K562 (cell line): ENCODE measurements at regions not wholly inside any gene's neighbourhood (a gene's known extent, or its start where the extent isn't known, plus 50 kb on each side); places are given as distances from the start of the nearest gene placed in this dataset.

Experiments
- ATAC-seq: fragments of 200-7000 bp; cut with Tn5 transposase; 3 replicates; pipeline ENCODE4 v1.9.1; 2020; ENCODE audit warnings: moderate library complexity
- BruUV-seq: library from RNA; stranded (reverse); fragments of 400-500 nt; replicated peaks from 2 replicates; lab custom pipeline; 2021; lab: Mats Ljungman, UMichigan
- CTCF ChIA-PET: fragments of 300-600 bp; formaldehyde crosslinking; extraction: SDS; loops from one replicate; lab custom pipeline; 2021; ENCODE audit warnings: low intra/inter-chr PET ratio; lab: Yijun Ruan, JAX
- POLR2A ChIA-PET: fragments of 300-600, 350-650 bp; sonication (Branson Sonifier 250); formaldehyde crosslinking; extraction: SDS; loops from one replicate; lab custom pipeline; 2021; ENCODE audit warnings: antibody characterized with exemption, inconsistent platforms; lab: Yijun Ruan, JAX
- DNase-seq, 4 experiments: peaks; one replicate each; pipeline versions ENCODE4 v3.0.0 to v3.0.0-alpha.2; 2011 to 2018; ENCODE audit warnings: low spot score in 3 of 4, mixed read lengths in 3 of 4; ENCODE audit errors: extremely low read depth in 1 of 4
- FAIRE-seq: peaks from 2 replicates; lab custom pipeline; 2011; peaks lifted over from hg19 to GRCh38; lab: Jason Lieb, UNC
- H2AFZ ChIP-seq: 2 replicates; pipeline ENCODE4 v1.6.0; 2011; ENCODE audit warnings: low read depth, low read length, control low read depth, inconsistent platforms
- H3K27ac ChIP-seq: fragments of 200-600 bp; 3 replicates; pipeline ENCODE4 v1.8.0; 2011; ENCODE audit warnings: low read depth, mild to moderate bottlenecking, control low read depth, inconsistent platforms, low read length, moderate library complexity, mixed read lengths; ENCODE audit errors: extremely low read depth
- H3K27me3 ChIP-seq, 2 experiments: fragments of 300-600 bp in 1 of 2; 2 replicates in 1 of 2; 3 replicates in 1 of 2; pipeline versions ENCODE4 v1.6.0 to v1.8.0; 2011; ENCODE audit warnings: inconsistent platforms in 2 of 2, low read length in 2 of 2, mild to moderate bottlenecking in 1 of 2, mixed read lengths in 1 of 2, moderate library complexity in 1 of 2; ENCODE audit not compliant: control insufficient read depth in 2 of 2, insufficient read depth in 2 of 2
- H3K36me3 ChIP-seq: fragments of 300-600 bp; 3 replicates; pipeline ENCODE4 v1.8.0; 2011; ENCODE audit warnings: mild to moderate bottlenecking, low read length, inconsistent platforms; ENCODE audit not compliant: control insufficient read depth, insufficient read depth
- H3K4me1 ChIP-seq, 2 experiments: fragments of 200-600 bp in 1 of 2; replicated peaks in 1 of 2; 2 replicates in 1 of 2; 3 replicates in 1 of 2; pipeline versions ENCODE4 v1.5.1 to v1.8.0; 2011; ENCODE audit warnings: inconsistent platforms in 2 of 2, low read length in 2 of 2, mild to moderate bottlenecking in 1 of 2, mixed read lengths in 1 of 2, moderate library complexity in 1 of 2; ENCODE audit not compliant: control insufficient read depth in 2 of 2, insufficient read depth in 2 of 2
- H3K4me2 ChIP-seq: 2 replicates; pipeline ENCODE4 v1.6.1; 2011; ENCODE audit warnings: low read length, control low read depth, inconsistent platforms, mixed read lengths; ENCODE audit not compliant: insufficient read depth
- H3K4me3 ChIP-seq: fragments of 200-600 bp; sonication (generic), shearing (Covaris generic); 2 replicates; pipeline ENCODE4 v1.5.1; 2016; ENCODE audit warnings: control low read depth, inconsistent platforms
- H3K79me2 ChIP-seq: fragments of 200-600 bp; 3 replicates; pipeline ENCODE4 v1.8.0; 2011; ENCODE audit warnings: low read length, inconsistent platforms; ENCODE audit not compliant: control insufficient read depth, insufficient read depth
- H3K9ac ChIP-seq, 2 experiments: 2 replicates each; pipeline versions ENCODE4 v1.6.0 to v1.6.1; 2011; ENCODE audit warnings: low read depth in 2 of 2, low read length in 2 of 2, control low read depth in 1 of 2, inconsistent platforms in 1 of 2, mild to moderate bottlenecking in 1 of 2, mixed read lengths in 1 of 2; ENCODE audit not compliant: insufficient read depth in 1 of 2
- H3K9me1 ChIP-seq: one replicate; pipeline ENCODE4 v1.6.0; 2011; ENCODE audit warnings: inconsistent platforms, mild to moderate bottlenecking, low read length, moderate library complexity; ENCODE audit not compliant: control insufficient read depth, insufficient read depth
- H3K9me3 ChIP-seq: replicated peaks from 2 replicates; pipeline ENCODE4 v1.5.1; 2011; ENCODE audit warnings: low read depth, low read length, inconsistent platforms; ENCODE audit not compliant: control insufficient read depth, insufficient read depth
- H4K20me1 ChIP-seq: replicated peaks from 2 replicates; pipeline ENCODE4 v1.6.1; 2011; ENCODE audit warnings: low read length, inconsistent platforms, mixed read lengths; ENCODE audit not compliant: control insufficient read depth, insufficient read depth
- CCAR2 ChIP-seq: fragments of 200-400 bp; formaldehyde crosslinking; IDR thresholded peaks from 2 replicates; pipeline ENCODE4 v1.6.1; 2017; ENCODE audit warnings: mild to moderate bottlenecking, low read depth, low read length
- CEBPZ ChIP-seq: fragments of 150-350 bp; IDR thresholded peaks from 2 replicates; pipeline ENCODE4 v1.6.1; 2014; ENCODE audit warnings: low read depth, mild to moderate bottlenecking, low read length, borderline replicate concordance
- COPS2 ChIP-seq: fragments of 450-650 bp; conservative IDR thresholded peaks from 2 replicates; pipeline ENCODE4 v1.6.1; 2016; ENCODE audit warnings: mild to moderate bottlenecking, moderate library complexity
- ELF4 ChIP-seq: fragments of 450-650 bp; formaldehyde crosslinking; IDR thresholded peaks from 2 replicates; pipeline ENCODE4 v1.4.0; 2022; ENCODE audit warnings: missing genetic modification characterization
- ETV5 ChIP-seq: sonication (generic); formaldehyde crosslinking; IDR thresholded peaks from 2 replicates; pipeline ENCODE4 v1.4.0; 2020; ENCODE audit warnings: low read depth, mild to moderate bottlenecking, missing genetic modification reagents
- GMEB1 ChIP-seq: fragments of 250-450 bp; sonication (Bioruptor Pico); IDR thresholded peaks from 2 replicates; pipeline ENCODE4 v1.4.0; 2020; ENCODE audit warnings: mild to moderate bottlenecking
- MAZ ChIP-seq, 2 experiments: fragments of 450-650 bp in 1 of 2; sonication (generic) in 1 of 2; formaldehyde crosslinking; IDR thresholded peaks in 1 of 2; conservative IDR thresholded peaks in 1 of 2; 2 replicates each; pipeline versions ENCODE4 v1.4.0 to v1.5.0; 2020; ENCODE audit warnings: mild to moderate bottlenecking in 1 of 2, missing genetic modification reagents in 1 of 2
- MEF2D ChIP-seq: conservative IDR thresholded peaks from 2 replicates; pipeline ENCODE4 v1.6.1; 2016; ENCODE audit warnings: low read depth, missing genetic modification characterization, missing compliant biosample characterization
- NCOA4 ChIP-seq: fragments of 450-650 bp; IDR thresholded peaks from 2 replicates; pipeline ENCODE4 v1.6.1; 2018; ENCODE audit warnings: mild to moderate bottlenecking; ENCODE audit not compliant: partially characterized antibody
- NR3C1 ChIP-seq: sonication (generic); formaldehyde crosslinking; IDR thresholded peaks from 2 replicates; pipeline ENCODE4 v1.8.1; 2022; ENCODE audit warnings: missing genetic modification reagents
- RBM34 ChIP-seq: fragments of 200-400 bp; formaldehyde crosslinking; IDR thresholded peaks from 2 replicates; pipeline ENCODE4 v1.6.1; 2018; ENCODE audit warnings: low read length, borderline replicate concordance; ENCODE audit not compliant: insufficient read depth
- SNIP1 ChIP-seq: fragments of 450-650 bp; IDR thresholded peaks from 2 replicates; pipeline ENCODE4 v1.7.1; 2017; ENCODE audit warnings: low read depth, mild to moderate bottlenecking
- TAF7 ChIP-seq: fragments of 450-650 bp; IDR thresholded peaks from 2 replicates; pipeline ENCODE4 v1.6.1; 2016; ENCODE audit warnings: missing genetic modification characterization, missing compliant biosample characterization
- TAF9B ChIP-seq: fragments of 450-650 bp; IDR thresholded peaks from 2 replicates; pipeline ENCODE4 v1.6.1; 2018; ENCODE audit warnings: mild to moderate bottlenecking; ENCODE audit not compliant: partially characterized antibody
- TCF3 ChIP-seq: sonication (generic); formaldehyde crosslinking; IDR thresholded peaks from 2 replicates; pipeline ENCODE4 v1.4.0; 2020; ENCODE audit warnings: mild to moderate bottlenecking, missing genetic modification reagents
- ZNF197 ChIP-seq: fragments of 200-800 bp; sonication (Bioruptor generic); IDR thresholded peaks from 2 replicates; pipeline ENCODE4 v1.6.1; 2016; ENCODE audit warnings: low read depth, missing genetic modification characterization, missing compliant biosample characterization
- ZNF436 ChIP-seq: fragments of 250-450, 450-650 bp; sonication (Bioruptor Pico); formaldehyde crosslinking; IDR thresholded peaks from 2 replicates; pipeline ENCODE4 v1.7.0; 2020; ENCODE audit warnings: mild to moderate bottlenecking
- ZNF740 ChIP-seq, 3 experiments: fragments of 200-800 bp in 1 of 3; sonication (Bioruptor generic) in 1 of 3; sonication (generic) in 1 of 3; formaldehyde crosslinking in 1 of 3; IDR thresholded peaks; 2 replicates each; pipeline versions ENCODE4 v1.6.1 to v1.8.0; 2016 to 2022; ENCODE audit warnings: mild to moderate bottlenecking in 2 of 3, missing compliant biosample characterization in 2 of 3, missing genetic modification characterization in 2 of 3, missing genetic modification reagents in 1 of 3
- WGBS: fragments of 100-300 bp; shearing (Covaris generic); methylation state at CpG from one replicate; pipeline ENCODE4 v1.1.6; 2016; ENCODE audit warnings: low coverage, mixed read lengths; ENCODE audit not compliant: insufficient coverage; ENCODE audit errors: missing lambda C conversion rate; 5-methylcytosine and 5-hydroxymethylcytosine counted together
- in situ Hi-C: fragments of 300-500 bp; cut with MboI; formaldehyde crosslinking; loops from 4 replicates; pipeline ENCODE4 v1.15.0; 2018; ENCODE audit warnings: inconsistent platforms, mixed read lengths
- intact Hi-C: fragments of 100-400 bp; cut with micrococcal nuclease; formaldehyde crosslinking; loops from 2 replicates; pipeline ENCODE4 v1.14.2; 2022

GRCh38 chr10:78751716-78752115, 317.1 kb upstream of the ZMIZ1 start:
- intact Hi-C loops: no loop called here
- POLR2A ChIA-PET: interaction anchor here (0.9 kb wide), 1 partner anchor 56 kb away, joined by 3 read pairs; no protein-coding TSS in a partner anchor
- no TSS peak for BruUV-seq
- Histone ChIP-seq H2AFZ (no peak overlapping the region), H3K36me3 (no peaks in the 10 kb centered on the region), H3K9me3 (no peaks in the 10 kb centered on the region), H3K27ac (no peak overlapping the region), H3K9me1 (no peaks in the 10 kb centered on the region), H3K4me2 (no peak overlapping the region), H4K20me1 (peaks cover 14% of the 10 kb centered on the region; the same call in 1 of the 2 replicates), H3K27me3 (peaks cover 22 to 39% of the 10 kb centered on the region in 2 experiments; a peak in 4 of 5 replicates), H3K4me3 (no peak overlapping the region), H3K79me2 (no peaks in the 10 kb centered on the region), H3K9ac (no peak overlapping the region), H3K4me1 (no peaks in the 10 kb centered on the region)
- CTCF ChIA-PET: no interaction called here
- DNase-seq (no peak), FAIRE-seq (no peak), ATAC-seq (no peak)
- WGBS: 1% methylated on average over 9 of the region's 9 CpGs
- in situ Hi-C loops: no loop called here
- TF ChIP-seq GMEB1 (CRISPR knock-in tag): no peak
- no peak for TF ChIP-seq ZNF436 (CRISPR knock-in tag)
- TF ChIP-seq ZNF740 (CRISPR knock-in tag; IDR thresholded peaks at IDR 0.05): no peak
- no peak for TF ChIP-seq ZNF740 (tag; IDR thresholded peaks at IDR 0.05)
- no peak for TF ChIP-seq MAZ (CRISPR knock-in tag; conservative IDR thresholded peaks at IDR 0.05 in 1 of 2, IDR thresholded peaks at IDR 0.05 in 1 of 2)
- TF ChIP-seq MEF2D: no peak
- no peak for TF ChIP-seq COPS2
- no peak for TF ChIP-seq SNIP1
- no peak for TF ChIP-seq CEBPZ
- TF ChIP-seq NR3C1: no peak
- no peak for TF ChIP-seq TAF9B
- no peak for TF ChIP-seq CCAR2
- TF ChIP-seq TCF3 (CRISPR knock-in tag): no peak
- TF ChIP-seq RBM34: no peak
- no peak for TF ChIP-seq ELF4 (CRISPR knock-in tag)
- TF ChIP-seq ZNF197 (CRISPR knock-in tag): no peak
- no peak for TF ChIP-seq TAF7 (tag)
- TF ChIP-seq NCOA4: no peak
- TF ChIP-seq ETV5 (CRISPR knock-in tag): no peak
